CD4-positive, alpha-beta T cell treated with Interleukin-17A for 4 hours (primary cell): ENCODE measurements at regions not wholly inside any gene's neighbourhood (a gene's known extent, or its start where the extent isn't known, plus 50 kb on each side); places are given as distances from the start of the nearest gene placed in this dataset.

Experiments used
- DNase-seq: peaks from one replicate; pipeline ENCODE4 v3.0.0-alpha.2; 2020; ENCODE audit warnings: mixed read lengths

DNA sequence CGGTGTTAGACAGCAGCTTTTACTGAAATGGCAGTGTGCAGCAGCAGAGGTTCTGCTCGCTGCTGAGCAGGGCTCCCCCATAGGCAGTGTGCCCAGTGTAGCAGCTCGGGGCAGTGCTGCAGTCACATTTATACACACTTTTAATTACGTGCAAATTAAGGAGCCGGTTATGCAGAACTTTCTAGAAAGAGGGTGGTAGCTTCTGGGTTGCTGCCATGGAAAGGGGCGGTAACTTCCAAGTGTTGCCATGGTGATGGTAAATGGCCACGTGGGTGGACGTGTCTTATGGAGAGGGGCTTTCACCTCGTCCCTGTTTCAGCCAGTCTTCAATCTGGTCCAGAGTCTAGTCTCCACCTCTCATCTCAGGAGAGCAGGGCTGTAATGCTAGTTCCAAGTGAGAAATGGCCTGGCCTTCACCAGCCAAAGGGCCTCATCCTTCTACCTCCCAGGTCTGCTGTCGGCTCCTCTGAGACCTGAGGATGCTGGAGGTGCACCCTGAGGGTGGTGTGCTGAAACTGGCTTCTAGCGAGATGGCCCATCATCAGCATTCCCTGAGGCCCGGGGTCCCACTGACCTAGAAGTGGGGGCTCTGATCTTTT lies 180.5 kb upstream of the PMEPA1 start:
- no peak for DNase-seq

DNA sequence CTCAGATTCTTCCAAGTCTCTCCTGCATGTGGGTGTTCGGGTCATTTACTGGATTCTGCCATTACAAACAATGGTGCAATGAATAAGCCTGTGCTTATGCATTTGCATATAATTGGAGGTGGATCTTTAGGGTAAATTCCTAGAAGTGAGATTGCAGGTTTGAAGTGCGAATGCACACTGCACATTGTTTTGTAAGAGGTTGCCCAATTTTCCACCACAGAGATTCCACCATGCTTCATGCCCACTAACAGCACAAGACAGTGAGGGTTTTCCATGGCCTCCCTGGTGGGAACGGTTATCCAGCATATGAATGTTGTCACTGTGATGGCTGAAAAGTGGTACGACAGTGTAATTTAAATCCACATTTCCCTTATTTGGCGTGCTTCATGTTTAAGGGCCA lies 178.8 kb upstream of the PMEPA1 start:
- no peak for DNase-seq

DNA sequence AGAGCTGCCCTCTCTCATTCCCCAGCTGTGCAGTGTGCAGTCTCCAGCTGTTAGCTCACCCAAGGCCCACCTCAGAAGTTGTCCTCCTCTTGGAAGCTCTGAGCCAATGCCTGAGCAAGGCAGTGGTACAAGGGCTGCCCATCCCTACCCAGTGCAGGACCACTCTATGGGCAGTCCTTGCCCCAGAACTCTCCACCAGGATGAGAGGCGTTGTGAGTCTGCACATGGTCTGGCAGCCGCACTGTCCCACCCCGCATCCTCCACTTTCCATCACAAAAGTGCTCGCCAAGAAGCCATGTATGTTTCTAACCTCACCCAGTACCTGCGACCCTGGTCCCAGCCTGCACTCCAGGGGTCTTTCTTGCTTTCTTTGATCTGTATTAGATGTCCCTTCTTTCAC lies 175.1 kb upstream of the PMEPA1 start:
- no peak for DNase-seq

- no peak for DNase-seq
Observed at GRCh38 chr20:57883761-57884160, 173.9 kb upstream of the PMEPA1 start.

GRCh38 chr20:57883224-57883623 lies 173.4 kb upstream of the PMEPA1 start:
- DNase-seq = no peak

DNA sequence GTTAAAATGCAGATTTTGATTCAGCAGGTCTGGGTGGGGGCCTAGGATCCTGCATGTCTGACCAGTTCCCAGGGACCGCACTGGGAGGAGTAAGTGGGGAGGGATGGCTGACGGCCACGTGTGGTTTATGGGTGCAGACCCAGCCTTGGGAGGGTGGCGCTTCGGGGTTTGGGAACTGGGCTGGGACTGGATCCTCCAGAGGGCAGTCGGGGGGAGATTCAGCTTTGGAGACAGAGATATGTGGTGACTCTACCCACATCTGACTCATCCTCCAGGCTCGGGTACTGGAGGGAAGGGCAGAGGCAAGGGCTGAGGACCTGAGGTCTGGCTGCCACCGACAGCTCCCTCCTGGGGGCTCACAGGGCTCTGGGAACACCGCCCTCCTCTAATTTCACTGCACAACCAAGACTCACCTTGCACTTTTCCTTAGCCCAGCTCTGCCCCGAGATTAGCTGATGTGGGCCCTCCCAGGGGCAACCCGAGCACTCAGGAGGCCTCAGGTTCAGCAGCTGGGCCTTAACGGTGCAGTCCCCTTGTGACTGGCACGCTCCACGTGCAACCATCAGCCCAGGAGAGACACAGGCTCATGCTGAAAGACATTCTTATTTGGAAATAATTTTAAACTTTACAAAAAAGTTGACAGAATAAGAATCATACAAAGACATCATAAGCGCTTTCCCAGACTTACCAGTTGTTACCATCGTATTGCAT lies 172.8 kb upstream of the PMEPA1 start:
- DNase-seq = no peak

DNA sequence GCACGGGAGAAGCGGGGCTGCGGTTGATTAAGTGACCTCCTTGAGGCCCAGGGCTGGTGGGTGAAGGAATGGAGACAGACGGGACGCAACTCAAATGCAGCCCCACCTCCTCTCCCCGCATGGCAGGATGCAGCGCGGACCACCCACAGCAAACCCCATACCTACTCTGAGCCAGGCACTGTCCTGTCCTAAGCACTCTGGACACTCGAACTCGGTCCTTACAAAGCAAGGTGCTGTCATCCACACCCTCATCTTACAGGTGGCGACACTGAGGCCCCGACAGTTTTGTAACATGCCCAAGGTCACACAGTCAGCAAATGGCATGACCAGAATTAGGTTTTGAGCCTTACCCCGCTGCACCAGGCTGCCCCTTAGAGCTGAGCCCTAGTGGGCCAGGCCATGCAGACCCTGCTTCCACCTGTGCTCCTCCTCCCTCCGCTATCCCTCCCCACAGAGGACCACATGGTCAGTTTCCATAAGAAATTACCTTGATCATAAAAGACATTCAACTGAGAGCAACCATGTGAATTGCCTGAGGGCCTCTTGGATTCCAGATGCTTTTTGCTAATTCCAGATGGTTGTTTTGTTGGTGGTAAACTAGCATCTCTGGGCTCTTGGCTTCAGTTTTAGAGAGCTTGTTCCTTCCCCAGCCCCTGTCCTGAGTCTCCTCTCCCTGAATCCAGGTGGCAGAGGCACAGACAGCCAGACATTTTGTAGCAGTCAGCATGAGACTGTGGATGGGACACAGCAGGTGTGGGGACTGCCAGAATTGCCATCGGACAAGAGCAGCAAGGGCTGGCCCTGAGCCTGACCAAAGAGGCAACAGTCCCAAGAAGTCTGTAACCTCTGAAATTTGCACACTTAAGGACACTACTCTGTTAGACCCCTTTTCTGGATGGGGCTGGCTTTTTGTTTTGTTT lies 171.9 kb upstream of the PMEPA1 start:
- no peak for DNase-seq

- no peak for DNase-seq
Observed at GRCh38 chr20:57880571-57880892, 170.7 kb upstream of the PMEPA1 start.

DNA sequence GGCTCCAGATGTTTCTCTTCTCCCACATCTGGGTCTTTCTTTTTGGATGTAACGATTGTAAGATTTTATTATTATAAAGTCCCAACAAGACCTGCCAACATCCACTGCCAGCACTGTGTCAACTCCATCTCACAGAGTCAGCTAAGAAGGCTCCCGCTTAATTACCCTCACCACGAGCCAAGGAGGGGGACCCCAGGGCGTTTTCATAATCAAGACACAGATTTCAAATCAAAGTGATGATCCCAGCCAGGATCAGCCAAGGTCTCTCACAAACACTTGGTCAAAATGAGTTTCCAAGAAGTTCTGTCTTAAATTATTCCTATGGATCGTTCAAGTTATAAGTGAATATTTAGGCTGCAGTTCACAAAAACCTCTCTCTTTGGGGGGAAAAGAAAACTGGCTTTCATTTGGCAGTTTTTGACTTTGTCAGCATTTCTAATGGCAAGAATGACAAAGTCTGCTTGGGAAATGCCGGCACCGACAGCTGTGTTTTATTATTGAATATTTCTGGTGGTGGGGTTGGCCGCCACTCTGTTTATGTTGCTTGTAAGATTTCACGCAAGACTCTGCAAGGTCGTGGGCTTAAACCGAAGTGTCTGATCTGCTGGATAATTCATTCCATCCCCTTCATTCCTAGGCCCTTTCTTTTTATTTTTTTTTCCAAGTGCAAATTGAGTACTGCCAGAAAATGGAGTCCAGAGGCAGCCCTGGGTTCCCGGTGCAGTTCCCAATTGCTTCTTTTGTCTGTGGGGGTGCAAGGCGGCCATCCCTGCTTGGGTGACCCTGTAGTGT lies 170.2 kb upstream of the PMEPA1 start:
- no peak for DNase-seq

DNA sequence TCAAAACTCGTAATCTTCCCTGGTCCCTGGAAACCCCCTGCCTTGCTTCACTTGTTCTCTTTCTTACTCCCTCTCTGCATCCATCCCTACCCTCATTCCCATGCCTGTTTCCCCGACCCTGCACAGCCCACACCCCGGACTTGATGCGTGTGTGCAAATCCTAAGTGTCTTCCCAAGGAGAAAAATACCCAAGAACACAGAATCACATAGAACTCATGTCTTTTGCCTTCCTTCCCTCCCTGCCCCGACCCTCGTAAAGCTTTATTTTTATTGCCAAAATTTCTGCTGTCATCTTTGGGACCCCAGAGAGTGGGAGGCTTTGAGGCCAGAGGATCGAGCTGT lies 169.6 kb upstream of the PMEPA1 start:
- DNase-seq = no peak

DNA sequence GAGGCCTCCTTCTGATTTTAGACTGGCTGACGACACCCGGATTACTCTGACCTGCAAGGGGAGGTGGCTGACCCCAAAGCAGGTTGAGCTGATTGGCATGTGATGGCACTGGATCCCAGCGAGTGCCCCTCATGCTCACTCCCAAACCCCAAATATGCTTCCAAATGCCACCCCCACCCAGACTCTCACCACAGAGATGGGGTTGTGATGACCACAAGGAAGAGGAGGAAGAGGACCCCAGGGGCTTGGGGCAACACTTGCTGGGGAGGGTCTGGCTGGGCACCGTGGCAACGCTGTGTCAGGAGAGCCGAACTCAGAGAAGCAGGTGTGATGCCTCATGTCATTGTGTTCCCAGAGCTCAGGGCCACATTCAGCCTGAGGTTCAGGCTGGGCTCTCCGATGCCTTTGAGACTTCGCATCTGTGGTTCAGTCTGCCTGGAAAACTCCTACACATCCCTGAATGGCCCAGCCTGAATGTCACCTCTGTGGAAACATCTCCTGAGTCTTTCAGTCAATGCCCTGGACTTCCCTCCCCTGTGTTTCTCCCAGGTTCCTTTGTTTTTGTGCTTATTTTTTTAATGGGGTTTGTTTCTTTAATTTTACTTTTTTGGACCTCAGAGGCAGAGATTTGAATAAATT lies 169.1 kb upstream of the PMEPA1 start:
- no peak for DNase-seq

DNA sequence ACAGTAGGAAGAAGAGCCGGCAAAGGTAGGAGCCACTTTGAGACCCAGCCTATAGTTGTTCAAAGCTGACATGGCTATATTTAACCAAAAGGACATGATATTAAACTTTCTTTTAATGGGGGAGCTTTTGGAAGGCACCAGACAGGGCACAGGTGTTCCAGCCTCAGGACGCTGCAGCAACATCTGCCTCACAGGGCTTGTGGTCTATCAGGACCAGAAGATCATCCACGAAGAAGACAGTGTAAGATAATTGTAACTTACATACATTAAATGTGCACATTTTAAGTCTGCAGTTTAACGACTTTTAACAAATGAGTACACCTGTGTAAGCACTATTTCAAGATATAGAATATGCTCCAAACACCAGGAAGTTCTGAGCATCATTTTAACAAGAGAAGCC lies 168.2 kb upstream of the PMEPA1 start:
- no peak for DNase-seq

- no peak for DNase-seq
Observed at GRCh38 chr20:57877131-57877824, 167.5 kb upstream of the PMEPA1 start.

DNA sequence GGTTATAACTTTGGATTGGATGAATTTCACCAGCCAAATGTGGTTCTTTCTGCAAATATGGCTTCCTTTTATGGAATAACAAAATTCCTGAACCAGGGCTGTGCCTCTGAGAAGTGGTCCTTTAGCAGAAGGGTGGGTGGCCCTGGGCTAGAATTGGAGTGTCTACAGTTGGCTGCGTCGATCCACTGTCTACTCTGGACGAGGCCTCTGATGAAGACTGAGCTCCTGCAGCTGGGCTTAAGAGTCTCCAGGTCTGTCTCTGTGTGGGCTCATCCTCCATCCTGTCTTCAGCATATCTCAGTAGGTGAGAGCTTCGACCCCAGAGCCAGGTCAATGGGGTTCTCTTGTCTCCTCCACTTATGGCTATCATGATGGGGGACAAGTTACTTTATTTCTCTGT lies 166.3 kb upstream of the PMEPA1 start:
- no peak for DNase-seq

DNA sequence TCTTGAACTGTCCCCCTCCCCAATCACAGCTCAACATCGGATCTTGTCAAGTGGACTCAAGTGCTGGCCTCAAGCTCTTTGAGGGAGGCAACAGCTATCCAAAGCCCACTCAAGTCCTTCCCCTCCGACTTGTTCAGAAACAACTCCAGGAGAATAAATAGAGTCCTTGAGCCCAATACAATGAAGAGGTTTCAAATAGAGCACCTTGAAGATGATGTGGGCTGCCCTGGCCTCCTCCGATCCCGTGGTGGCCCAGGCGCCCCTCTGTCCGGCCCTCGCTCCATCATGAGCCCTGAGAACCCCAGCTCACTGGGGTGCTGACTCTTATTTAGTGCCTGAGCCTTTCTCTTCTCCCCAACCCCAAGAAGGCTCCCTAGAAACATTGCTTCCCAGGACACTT lies 164.3 kb upstream of the PMEPA1 start:
- no peak for DNase-seq

DNA sequence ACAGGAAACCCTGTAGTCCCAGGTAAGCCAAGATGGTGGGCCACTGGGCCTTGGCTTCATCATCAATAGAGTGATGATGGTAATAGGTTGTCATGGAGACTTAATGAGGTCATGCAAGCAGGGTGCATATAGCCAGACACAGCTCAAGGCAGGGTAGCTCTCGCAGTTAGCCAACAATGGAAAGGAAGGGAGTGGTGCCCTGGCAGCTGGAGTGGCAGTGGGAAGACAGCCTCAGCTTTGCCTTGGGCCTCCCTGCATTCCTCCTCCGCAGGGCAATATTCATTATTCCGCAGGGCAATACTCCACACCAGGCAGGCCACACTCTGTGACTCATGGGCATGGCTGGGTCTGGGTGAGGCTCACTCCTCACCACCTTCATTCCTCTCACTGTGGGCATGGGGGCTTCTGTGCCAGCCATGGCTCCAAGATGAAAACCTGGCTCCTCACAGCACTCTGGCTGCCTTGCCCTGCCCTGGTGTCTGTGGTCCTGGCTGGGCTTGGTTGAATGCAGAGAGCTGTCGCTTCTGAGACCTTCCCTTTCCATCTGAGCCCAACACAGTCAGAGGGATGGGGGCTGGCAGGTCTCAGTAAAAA lies 163.1 kb upstream of the PMEPA1 start:
- no peak for DNase-seq

DNA sequence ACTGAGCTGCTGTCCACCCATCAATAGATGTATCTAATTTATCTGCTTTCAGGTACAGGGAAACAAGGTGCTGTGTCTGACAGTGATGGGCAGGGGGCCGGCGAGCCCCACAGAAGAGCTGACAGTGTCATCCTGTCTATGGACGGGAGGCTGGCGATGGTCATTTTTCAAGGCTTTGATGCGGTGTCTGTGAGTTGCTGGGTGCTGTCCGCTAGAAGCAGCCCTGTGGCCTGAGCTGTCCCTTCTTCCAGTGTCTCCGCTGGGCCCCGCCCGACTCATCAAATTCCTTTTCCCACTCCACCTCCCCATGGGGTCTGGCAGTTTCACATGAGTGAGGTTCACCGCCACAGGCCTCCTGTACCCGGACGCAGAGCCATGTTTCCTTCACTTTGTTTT lies 161.4 kb upstream of the PMEPA1 start:
- DNase-seq = no peak

DNA sequence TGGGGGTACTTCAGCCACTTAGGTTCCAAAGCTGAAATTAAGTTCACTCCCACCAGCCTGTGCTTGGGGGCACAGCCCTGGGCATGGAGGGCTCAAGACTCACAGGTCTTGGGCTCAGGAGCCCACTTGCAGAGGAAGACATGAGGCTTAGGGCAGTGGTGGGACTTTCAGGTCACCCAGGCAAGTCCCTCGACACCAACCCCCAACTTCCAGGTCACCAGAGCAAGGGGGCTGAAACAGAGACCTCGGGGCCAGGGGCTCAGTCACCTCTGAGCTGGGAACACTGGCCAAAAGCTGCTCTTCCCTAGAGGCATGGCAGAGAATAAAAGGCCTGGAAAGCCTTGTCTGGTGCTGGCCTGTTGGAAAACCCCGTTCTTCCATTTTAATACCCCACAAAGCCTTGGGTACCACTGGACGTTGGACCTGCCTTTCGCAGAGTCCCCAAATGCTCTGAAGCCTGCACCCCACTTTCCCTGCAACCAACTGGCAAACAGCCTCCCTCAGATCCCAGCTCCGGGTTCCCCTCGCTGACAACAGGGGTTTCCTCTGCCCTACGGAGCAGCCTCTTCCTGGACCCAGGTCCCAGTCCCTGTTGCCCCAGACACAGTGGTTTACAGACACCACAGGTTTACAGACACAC lies 160.9 kb upstream of the PMEPA1 start:
- no peak for DNase-seq

DNA sequence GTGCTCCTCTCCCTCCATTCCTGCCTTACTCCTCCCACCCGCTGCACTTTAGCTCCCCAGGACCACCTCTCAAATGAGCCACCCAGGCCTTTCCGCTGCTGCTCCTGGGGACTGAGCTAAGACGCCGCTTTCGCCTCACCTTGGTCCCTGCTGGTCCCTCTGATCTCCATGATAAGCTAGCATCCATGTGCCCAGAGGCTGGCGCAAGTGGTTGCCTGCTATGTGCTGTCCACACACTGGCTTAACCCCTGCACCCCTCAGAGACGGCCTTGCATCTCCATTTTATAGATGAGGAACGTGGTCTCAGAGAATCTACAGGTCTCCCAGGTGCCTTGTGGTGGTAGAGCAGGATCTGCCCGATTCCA lies 160.1 kb upstream of the PMEPA1 start:
- DNase-seq = no peak

DNA sequence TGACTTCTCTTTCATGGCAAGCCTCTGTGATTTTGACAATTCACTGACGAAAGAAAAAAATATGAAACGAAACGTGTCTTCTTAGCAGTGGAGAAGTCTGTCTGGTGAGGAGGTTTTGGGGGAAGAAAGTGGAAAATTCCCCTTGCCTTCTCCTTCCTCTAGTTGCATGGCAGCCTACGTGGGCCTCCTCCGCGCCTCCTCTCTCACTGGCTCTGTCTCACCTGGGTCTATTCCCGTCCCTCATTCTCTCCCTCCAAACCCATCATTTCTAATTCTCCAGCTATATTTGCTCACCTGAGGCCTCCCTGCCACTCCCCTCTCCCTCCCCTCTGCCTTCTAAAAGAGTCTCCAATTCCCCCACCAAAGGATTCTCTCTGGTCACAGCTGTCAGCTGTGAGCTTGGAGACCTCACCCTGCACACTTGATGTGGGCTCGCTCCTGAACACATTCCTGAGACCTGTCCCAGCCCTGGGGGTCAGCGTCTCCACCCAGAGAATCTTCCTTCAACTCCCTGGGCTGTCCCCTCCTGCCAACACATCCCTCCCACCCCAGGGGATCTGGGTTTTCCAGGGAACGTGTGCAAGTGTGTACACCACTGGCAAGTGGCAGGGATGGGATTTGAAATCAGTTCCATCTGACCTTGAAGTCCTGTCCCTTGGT lies 159.6 kb upstream of the PMEPA1 start:
- DNase-seq = no peak

DNA sequence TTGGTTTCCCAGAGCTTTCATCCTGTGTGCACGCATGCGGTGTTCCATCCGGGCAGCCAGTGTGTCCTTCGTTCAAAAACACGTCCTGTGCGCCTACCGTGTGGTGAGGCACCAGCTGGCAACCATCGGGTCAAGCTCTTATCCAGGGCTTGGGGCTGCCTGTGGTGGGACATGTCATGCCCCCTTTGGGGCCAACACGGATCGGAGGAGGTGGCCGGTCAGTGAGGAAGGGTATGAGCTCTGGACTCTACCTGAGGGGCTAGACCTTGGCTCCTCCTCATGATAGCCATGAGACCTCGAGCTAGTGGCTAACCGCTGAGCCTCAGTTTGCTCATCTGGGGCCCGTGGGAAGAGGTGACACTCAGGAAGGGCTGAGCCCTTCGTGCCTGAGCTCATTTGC lies 158.5 kb upstream of the PMEPA1 start:
- DNase-seq = no peak
